NB4 (cell line): ENCODE measurements at regions not wholly inside any gene's neighbourhood (a gene's known extent, or its start where the extent isn't known, plus 50 kb on each side); places are given as distances from the start of the nearest gene placed in this dataset.

ENCODE experiments used
- CTCF ChIP-seq: IDR thresholded peaks from one replicate; pipeline ENCODE4 v1.5.1; 2012; ENCODE audit warnings: low read depth, low read length
- MYC ChIP-seq: IDR thresholded peaks from 2 replicates; pipeline ENCODE4 v1.6.1; 2011; ENCODE audit warnings: low read depth, low read length

- no peak for TF ChIP-seq CTCF
- TF ChIP-seq MYC = no peak
Measured at GRCh38 chr10:76788452-76788811, 849.2 kb downstream of the KCNMA1 start.
